GM23338 (cell line): ENCODE measurements at regions not wholly inside any gene's neighbourhood (a gene's known extent, or its start where the extent isn't known, plus 50 kb on each side); places are given as distances from the start of the nearest gene placed in this dataset.

Experiments used
- ATAC-seq: fragments of 200-7000 bp; cut with Tn5 transposase; 3 replicates; pipeline ENCODE4 v1.9.1; 2020
- DNase-seq: peaks from one replicate; pipeline ENCODE4 v3.0.0-alpha.2; 2015; ENCODE audit warnings: low spot score
- H2AFZ ChIP-seq: fragments of 200-600 bp; sonication (generic); 2 replicates; pipeline ENCODE4 v1.8.0; 2016; ENCODE audit warnings: antibody characterized with exemption, mild to moderate bottlenecking, moderate library complexity
- H3F3A ChIP-seq: fragments of 200-600 bp; sonication (generic); replicated peaks from 2 replicates; pipeline ENCODE4 v1.8.0; 2017; ENCODE audit warnings: antibody characterized with exemption, mixed run types, low read depth
- H3K27ac ChIP-seq: fragments of 200-600 bp; sonication (generic); 2 replicates; pipeline ENCODE4 v1.6.1; 2016; ENCODE audit warnings: low read depth
- H3K27me3 ChIP-seq: fragments of 200-600 bp; sonication (generic); 2 replicates; pipeline ENCODE4 v1.8.0; 2016; ENCODE audit warnings: mild to moderate bottlenecking, mixed run types, moderate library complexity; ENCODE audit not compliant: insufficient read depth
- H3K36me3 ChIP-seq: fragments of 200-600 bp; sonication (generic); 2 replicates; pipeline ENCODE4 v1.8.0; 2016; ENCODE audit warnings: mild to moderate bottlenecking; ENCODE audit not compliant: insufficient read depth
- H3K4me1 ChIP-seq: fragments of 200-600 bp; sonication (generic); 2 replicates; pipeline ENCODE4 v1.8.0; 2016; ENCODE audit warnings: mild to moderate bottlenecking, moderate library complexity; ENCODE audit not compliant: insufficient read depth
- H3K4me2 ChIP-seq: fragments of 200-600 bp; sonication (generic); 2 replicates; pipeline ENCODE4 v1.7.1; 2017; ENCODE audit warnings: mixed run types
- H3K4me3 ChIP-seq: fragments of 200-600 bp; sonication (generic); 2 replicates; pipeline ENCODE4 v1.6.1; 2016; ENCODE audit warnings: mixed run types
- H3K79me2 ChIP-seq: fragments of 200-600 bp; sonication (generic); replicated peaks from 2 replicates; pipeline ENCODE4 v1.8.0; 2017; ENCODE audit warnings: mild to moderate bottlenecking; ENCODE audit not compliant: insufficient read depth
- H3K9me2 ChIP-seq: fragments of 200-600 bp; sonication (generic); 2 replicates; pipeline ENCODE4 v1.8.0; 2017; ENCODE audit not compliant: insufficient read depth
- H4K20me1 ChIP-seq: fragments of 200-600 bp; sonication (generic); replicated peaks from 2 replicates; pipeline ENCODE4 v1.8.0; 2017; ENCODE audit warnings: mild to moderate bottlenecking; ENCODE audit not compliant: insufficient read depth
- H3K27ac Mint-ChIP-seq: 2 replicates; pipeline ENCODE4 v1.8.0; 2020; ENCODE audit warnings: inconsistent platforms, mild to moderate bottlenecking, moderate library complexity, mixed read lengths
- H3K27me3 Mint-ChIP-seq: 3 replicates; pipeline ENCODE4 v1.8.0; 2022; ENCODE audit warnings: low read depth, mild to moderate bottlenecking, moderate library complexity, mixed read lengths, inconsistent platforms; ENCODE audit not compliant: insufficient read depth, poor library complexity
- H3K36me3 Mint-ChIP-seq: 3 replicates; pipeline ENCODE4 v1.8.0; 2021; ENCODE audit warnings: low read depth, mild to moderate bottlenecking, inconsistent platforms, moderate library complexity, mixed read lengths
- H3K4me1 Mint-ChIP-seq: 3 replicates; pipeline ENCODE4 v1.8.0; 2020; ENCODE audit warnings: mild to moderate bottlenecking, inconsistent platforms, mixed read lengths
- H3K4me3 Mint-ChIP-seq: 3 replicates; pipeline ENCODE4 v1.8.0; 2021; ENCODE audit warnings: moderate library complexity, mild to moderate bottlenecking, inconsistent platforms, mixed read lengths
- H3K9me3 Mint-ChIP-seq: 3 replicates; pipeline ENCODE4 v1.8.0; 2020; ENCODE audit warnings: moderate library complexity, mild to moderate bottlenecking, inconsistent platforms, mixed read lengths
- CREB1 ChIP-seq: fragments of 250-450 bp; sonication (Bioruptor Pico); IDR thresholded peaks from 2 replicates; pipeline ENCODE4 v1.5.0; 2020; ENCODE audit warnings: low read depth, mild to moderate bottlenecking, moderate library complexity
- JUNB ChIP-seq: IDR thresholded peaks from one replicate; pipeline ENCODE4 v1.6.1; 2016; ENCODE audit warnings: antibody characterized with exemption; ENCODE audit not compliant: unreplicated experiment
- STAT1 ChIP-seq: IDR thresholded peaks from one replicate; pipeline ENCODE4 v1.6.1; 2016; ENCODE audit warnings: antibody characterized with exemption; ENCODE audit not compliant: unreplicated experiment
- ZNF114 ChIP-seq: fragments of 250-450 bp; sonication (Bioruptor Pico); IDR thresholded peaks from 2 replicates; pipeline ENCODE4 v1.5.0; 2020; ENCODE audit warnings: mild to moderate bottlenecking, moderate library complexity
- ZNF331 ChIP-seq: fragments of 250-450 bp; sonication (Bioruptor Pico); IDR thresholded peaks from 2 replicates; pipeline ENCODE4 v1.5.0; 2020; ENCODE audit warnings: low read depth, mild to moderate bottlenecking, moderate library complexity
- TF ChIP-seq, protein P1 (sequence below): fragments of 250-450 bp; sonication (Bioruptor Pico); IDR thresholded peaks from 2 replicates; pipeline ENCODE4 v1.5.0; 2020; ENCODE audit warnings: mild to moderate bottlenecking, moderate library complexity
- TF ChIP-seq, protein P2 (sequence below): IDR thresholded peaks from 2 replicates; pipeline ENCODE4 v1.6.1; 2016; ENCODE audit warnings: antibody characterized with exemption

DNA sequence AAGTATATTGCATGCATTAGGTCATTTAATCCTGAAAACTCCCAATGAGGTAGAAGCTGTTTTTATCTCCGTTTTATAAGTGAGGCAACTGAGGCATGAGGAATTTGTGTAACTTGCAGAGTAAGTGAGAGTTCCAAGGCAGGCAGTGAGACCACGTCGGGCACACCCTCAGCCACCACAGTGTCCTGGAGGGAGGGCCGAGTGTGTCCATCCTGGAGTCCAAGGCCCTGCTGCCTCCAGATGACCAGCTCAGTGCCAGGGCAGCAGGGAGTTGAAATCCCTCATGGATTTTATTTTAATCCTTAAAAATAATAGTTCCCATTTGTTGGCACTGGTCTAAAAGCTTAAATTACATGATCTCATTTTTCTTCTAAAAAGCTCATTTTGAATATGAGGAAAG is 104.6 kb upstream of the SMIM23 start (continued):
- TF ChIP-seq, protein P1, sequence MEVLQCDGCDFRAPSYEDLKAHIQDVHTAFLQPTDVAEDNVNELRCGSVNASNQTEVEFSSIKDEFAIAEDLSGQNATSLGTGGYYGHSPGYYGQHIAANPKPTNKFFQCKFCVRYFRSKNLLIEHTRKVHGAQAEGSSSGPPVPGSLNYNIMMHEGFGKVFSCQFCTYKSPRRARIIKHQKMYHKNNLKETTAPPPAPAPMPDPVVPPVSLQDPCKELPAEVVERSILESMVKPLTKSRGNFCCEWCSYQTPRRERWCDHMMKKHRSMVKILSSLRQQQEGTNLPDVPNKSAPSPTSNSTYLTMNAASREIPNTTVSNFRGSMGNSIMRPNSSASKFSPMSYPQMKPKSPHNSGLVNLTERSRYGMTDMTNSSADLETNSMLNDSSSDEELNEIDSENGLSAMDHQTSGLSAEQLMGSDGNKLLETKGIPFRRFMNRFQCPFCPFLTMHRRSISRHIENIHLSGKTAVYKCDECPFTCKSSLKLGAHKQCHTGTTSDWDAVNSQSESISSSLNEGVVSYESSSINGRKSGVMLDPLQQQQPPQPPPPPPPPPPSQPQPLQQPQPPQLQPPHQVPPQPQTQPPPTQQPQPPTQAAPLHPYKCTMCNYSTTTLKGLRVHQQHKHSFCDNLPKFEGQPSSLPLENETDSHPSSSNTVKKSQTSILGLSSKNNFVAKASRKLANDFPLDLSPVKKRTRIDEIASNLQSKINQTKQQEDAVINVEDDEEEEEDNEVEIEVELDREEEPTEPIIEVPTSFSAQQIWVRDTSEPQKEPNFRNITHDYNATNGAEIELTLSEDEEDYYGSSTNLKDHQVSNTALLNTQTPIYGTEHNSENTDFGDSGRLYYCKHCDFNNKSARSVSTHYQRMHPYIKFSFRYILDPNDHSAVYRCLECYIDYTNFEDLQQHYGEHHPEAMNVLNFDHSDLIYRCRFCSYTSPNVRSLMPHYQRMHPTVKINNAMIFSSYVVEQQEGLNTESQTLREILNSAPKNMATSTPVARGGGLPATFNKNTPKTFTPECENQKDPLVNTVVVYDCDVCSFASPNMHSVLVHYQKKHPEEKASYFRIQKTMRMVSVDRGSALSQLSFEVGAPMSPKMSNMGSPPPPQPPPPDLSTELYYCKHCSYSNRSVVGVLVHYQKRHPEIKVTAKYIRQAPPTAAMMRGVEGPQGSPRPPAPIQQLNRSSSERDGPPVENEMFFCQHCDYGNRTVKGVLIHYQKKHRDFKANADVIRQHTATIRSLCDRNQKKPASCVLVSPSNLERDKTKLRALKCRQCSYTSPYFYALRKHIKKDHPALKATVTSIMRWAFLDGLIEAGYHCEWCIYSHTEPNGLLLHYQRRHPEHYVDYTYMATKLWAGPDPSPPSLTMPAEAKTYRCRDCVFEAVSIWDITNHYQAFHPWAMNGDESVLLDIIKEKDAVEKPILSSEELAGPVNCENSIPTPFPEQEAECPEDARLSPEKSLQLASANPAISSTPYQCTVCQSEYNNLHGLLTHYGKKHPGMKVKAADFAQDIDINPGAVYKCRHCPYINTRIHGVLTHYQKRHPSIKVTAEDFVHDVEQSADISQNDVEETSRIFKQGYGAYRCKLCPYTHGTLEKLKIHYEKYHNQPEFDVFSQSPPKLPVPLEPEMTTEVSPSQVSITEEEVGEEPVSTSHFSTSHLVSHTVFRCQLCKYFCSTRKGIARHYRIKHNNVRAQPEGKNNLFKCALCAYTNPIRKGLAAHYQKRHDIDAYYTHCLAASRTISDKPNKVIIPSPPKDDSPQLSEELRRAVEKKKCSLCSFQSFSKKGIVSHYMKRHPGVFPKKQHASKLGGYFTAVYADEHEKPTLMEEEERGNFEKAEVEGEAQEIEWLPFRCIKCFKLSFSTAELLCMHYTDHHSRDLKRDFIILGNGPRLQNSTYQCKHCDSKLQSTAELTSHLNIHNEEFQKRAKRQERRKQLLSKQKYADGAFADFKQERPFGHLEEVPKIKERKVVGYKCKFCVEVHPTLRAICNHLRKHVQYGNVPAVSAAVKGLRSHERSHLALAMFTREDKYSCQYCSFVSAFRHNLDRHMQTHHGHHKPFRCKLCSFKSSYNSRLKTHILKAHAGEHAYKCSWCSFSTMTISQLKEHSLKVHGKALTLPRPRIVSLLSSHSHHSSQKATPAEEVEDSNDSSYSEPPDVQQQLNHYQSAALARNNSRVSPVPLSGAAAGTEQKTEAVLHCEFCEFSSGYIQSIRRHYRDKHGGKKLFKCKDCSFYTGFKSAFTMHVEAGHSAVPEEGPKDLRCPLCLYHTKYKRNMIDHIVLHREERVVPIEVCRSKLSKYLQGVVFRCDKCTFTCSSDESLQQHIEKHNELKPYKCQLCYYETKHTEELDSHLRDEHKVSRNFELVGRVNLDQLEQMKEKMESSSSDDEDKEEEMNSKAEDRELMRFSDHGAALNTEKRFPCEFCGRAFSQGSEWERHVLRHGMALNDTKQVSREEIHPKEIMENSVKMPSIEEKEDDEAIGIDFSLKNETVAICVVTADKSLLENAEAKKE (CRISPR knock-in tag): no peak
- TF ChIP-seq, protein P2, sequence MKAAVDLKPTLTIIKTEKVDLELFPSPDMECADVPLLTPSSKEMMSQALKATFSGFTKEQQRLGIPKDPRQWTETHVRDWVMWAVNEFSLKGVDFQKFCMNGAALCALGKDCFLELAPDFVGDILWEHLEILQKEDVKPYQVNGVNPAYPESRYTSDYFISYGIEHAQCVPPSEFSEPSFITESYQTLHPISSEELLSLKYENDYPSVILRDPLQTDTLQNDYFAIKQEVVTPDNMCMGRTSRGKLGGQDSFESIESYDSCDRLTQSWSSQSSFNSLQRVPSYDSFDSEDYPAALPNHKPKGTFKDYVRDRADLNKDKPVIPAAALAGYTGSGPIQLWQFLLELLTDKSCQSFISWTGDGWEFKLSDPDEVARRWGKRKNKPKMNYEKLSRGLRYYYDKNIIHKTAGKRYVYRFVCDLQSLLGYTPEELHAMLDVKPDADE: no peak
- no peak for TF ChIP-seq ZNF331 (CRISPR knock-in tag)

DNA sequence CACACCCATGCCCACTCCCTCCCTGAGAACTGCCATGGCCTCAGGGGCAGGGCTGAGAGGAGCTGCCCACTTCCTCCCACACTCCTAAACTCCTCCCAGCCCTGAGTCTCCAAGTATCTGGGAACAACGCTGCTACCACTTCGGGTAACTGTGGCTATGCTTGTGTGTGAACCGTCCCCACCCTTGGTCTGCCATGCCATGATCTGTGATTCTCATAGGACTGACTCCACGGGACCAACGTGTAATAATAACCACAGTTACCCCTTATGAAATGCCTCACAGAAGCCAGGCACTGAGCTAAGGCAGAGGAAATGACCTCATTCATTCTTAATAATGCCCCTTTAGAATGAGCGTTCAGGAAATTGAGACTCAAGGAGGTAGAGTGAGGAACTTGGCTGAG is 103.9 kb upstream of the SMIM23 start:
- Histone ChIP-seq H3K4me3 (no peak overlapping the region), H3K4me2 (no peak overlapping the region), H3F3A (no peaks in the 10 kb centered on the region), H3K79me2 (no peaks in the 10 kb centered on the region), H4K20me1 (no peaks in the 10 kb centered on the region), H3K27me3 (no peaks in the 10 kb centered on the region), H3K36me3 (no peaks in the 10 kb centered on the region), H3K4me1 (peaks cover 4% of the 10 kb centered on the region; the same call in 1 of the 2 replicates), H3K9me2 (peaks cover 11% of the 10 kb centered on the region; the same call in 1 of the 2 replicates), H3K27ac (no peak overlapping the region), H2AFZ (no peak overlapping the region)
- Mint-ChIP-seq H3K27ac (no peak overlapping the region), H3K36me3 (no peaks in the 10 kb centered on the region), H3K9me3 (no peaks in the 10 kb centered on the region), H3K27me3 (peaks cover 6% of the 10 kb centered on the region), H3K4me3 (no peak overlapping the region), H3K4me1 (peaks cover 12% of the 10 kb centered on the region)
- ATAC-seq (no peak), DNase-seq (no peak)
- TF ChIP-seq, protein P1 (CRISPR knock-in tag): no peak
- TF ChIP-seq JUNB: no peak
- TF ChIP-seq ZNF114 (CRISPR knock-in tag): no peak
- TF ChIP-seq STAT1: no peak
- TF ChIP-seq CREB1: no peak
- TF ChIP-seq, protein P2: no peak
